GM12875 (cell line): ENCODE measurements at regions not wholly inside any gene's neighbourhood (a gene's known extent, or its start where the extent isn't known, plus 50 kb on each side); places are given as distances from the start of the nearest gene placed in this dataset.

Source experiments
- H3K4me3 ChIP-seq: one replicate; pipeline ENCODE4 v1.5.1; 2011; ENCODE audit warnings: low read depth, low read length, control low read depth
- TF ChIP-seq, protein P1 (sequence below): IDR thresholded peaks from 2 replicates; pipeline ENCODE4 v1.5.1; 2011; ENCODE audit warnings: low read depth, mild to moderate bottlenecking, control low read depth, inconsistent platforms, low read length, moderate library complexity, borderline replicate concordance; ENCODE audit not compliant: insufficient read depth

DNA sequence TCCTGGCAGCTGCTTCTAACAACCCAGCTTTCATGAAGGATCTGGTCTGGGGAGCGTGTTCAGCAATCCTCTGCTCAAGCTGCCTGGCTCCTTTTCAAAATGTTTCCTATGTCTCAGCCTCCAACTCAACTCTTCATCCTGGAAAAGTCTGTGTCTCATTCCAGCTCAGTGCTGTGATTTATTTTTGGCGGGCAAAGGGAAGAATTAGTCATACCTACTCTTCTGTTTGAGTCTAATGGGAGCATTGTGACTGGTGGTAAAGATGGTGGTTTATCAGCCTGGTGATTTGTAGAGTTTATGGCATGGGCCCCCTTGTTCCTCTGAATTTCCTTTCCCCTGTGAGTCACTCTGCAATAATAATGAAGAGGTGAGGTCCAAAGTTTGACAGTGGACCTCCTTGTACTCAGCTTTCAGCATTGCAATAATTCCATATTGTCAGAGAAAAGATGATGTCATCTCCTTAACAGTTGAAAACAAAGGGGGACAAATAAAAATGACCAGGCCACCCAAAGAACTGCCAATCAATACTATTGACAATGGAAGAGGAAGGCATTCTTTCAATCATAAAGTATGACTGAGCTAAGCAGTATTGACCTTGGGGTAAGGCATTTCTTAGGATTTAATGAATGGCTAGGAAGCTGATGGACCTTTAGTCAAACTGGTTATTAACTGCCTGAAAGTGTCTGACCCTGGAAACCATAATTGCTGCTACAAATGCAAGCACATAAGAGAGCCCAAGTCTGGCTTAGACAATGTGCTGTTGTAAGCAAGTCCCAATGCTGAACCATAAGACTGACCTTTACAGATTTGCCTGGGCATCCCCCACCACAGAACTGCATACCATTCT lies 204.7 kb upstream of the MCTP2 start:
- TF ChIP-seq, protein P1, sequence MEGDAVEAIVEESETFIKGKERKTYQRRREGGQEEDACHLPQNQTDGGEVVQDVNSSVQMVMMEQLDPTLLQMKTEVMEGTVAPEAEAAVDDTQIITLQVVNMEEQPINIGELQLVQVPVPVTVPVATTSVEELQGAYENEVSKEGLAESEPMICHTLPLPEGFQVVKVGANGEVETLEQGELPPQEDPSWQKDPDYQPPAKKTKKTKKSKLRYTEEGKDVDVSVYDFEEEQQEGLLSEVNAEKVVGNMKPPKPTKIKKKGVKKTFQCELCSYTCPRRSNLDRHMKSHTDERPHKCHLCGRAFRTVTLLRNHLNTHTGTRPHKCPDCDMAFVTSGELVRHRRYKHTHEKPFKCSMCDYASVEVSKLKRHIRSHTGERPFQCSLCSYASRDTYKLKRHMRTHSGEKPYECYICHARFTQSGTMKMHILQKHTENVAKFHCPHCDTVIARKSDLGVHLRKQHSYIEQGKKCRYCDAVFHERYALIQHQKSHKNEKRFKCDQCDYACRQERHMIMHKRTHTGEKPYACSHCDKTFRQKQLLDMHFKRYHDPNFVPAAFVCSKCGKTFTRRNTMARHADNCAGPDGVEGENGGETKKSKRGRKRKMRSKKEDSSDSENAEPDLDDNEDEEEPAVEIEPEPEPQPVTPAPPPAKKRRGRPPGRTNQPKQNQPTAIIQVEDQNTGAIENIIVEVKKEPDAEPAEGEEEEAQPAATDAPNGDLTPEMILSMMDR = no peak
- H3K4me3 ChIP-seq = no peak overlapping the region

DNA sequence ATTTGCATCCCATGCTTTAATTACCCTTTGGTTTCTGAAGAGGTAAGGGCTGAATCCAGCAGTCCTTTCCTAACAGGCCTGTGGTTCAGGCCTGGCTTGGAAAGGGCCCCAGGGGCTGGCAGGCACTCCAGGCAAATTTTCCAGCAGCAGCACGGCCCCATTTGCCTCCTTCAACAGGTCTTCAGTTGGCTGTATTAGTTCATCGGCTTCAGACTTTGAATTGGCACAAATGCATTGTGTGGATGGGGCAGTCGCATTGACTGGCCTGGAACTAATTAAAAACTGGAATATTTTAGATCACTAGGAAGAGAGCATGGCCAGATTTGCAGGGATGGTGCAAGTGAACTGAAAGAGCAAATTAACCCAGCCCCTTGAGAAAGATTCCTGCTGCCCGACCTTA lies 207.8 kb upstream of the MCTP2 start:
- H3K4me3 ChIP-seq = no peak overlapping the region
- TF ChIP-seq, protein P1 = no peak

DNA sequence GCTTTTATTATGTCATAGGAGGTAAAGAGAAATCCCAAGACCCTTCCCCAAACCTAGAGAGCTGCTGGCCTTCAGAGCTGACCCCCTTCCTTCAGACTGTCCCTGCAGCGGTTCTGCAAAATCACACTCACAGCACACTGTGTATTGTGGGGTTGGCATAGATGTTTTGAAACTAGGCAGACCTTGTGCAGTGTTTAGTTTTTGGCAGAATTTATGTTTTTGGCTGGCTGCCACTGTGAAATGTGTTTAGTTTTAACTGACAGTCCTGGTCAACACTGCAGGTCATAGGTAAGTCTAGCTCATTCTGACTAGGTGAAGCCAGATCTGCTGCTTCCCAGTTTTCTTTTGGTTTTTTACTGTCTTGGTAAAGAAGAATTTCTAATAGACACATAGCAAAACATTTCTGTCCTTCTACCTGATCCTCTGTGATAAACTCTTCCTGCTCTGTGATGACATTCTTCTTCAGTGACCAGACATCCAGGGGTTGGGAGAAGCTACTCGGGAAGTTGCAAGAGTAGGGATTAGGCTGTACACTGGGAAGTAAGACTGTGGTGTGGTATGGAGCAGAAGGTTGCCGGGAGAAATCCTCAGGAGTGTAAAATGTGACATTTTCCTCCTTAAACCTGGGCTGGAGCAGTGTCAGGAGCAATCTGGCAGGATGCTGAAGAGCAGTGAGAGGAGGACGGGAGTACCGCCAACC lies 209.6 kb upstream of the MCTP2 start:
- TF ChIP-seq, protein P1 = no peak
- H3K4me3 ChIP-seq = no peak overlapping the region

DNA sequence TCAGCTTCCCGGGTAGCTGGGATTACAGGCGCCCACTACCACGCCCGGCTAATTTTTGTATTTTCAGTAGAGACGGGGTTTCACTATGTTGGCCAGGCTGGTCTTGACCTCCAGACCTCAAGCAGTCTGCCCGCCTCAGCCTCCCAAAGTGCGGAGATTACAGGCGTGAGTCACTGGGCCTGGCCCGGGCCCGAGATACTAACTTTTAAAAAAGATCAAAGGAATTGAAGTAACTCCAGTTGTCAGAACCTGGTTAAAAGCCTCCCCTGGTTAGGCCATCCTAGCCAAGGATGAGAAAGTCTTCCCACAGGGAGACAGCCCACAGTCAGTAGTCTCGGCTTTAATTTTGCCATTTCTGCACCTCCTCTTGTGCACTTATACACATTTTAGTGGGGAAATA lies 212.3 kb upstream of the MCTP2 start:
- TF ChIP-seq, protein P1 = no peak
- no peak overlapping the region for H3K4me3 ChIP-seq

DNA sequence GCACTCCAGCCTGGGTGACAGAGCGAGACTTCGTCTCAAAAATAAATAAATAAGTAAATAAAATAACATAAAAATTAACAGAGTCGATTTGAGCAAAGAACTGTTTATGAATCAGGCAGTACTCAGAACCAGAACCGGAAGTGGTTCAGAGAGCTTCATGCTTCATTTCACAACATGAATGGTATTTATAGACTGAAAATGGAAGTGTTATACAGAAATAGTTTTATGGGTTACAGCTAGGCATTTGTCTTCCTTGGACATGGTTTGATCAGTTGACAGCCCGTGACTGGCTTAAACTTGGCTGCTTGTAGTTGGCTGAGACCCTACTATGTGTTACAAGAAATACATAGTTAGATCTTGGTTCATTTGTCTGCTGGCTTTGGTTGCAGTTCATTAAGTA lies 216.0 kb upstream of the MCTP2 start:
- TF ChIP-seq, protein P1 = no peak

DNA sequence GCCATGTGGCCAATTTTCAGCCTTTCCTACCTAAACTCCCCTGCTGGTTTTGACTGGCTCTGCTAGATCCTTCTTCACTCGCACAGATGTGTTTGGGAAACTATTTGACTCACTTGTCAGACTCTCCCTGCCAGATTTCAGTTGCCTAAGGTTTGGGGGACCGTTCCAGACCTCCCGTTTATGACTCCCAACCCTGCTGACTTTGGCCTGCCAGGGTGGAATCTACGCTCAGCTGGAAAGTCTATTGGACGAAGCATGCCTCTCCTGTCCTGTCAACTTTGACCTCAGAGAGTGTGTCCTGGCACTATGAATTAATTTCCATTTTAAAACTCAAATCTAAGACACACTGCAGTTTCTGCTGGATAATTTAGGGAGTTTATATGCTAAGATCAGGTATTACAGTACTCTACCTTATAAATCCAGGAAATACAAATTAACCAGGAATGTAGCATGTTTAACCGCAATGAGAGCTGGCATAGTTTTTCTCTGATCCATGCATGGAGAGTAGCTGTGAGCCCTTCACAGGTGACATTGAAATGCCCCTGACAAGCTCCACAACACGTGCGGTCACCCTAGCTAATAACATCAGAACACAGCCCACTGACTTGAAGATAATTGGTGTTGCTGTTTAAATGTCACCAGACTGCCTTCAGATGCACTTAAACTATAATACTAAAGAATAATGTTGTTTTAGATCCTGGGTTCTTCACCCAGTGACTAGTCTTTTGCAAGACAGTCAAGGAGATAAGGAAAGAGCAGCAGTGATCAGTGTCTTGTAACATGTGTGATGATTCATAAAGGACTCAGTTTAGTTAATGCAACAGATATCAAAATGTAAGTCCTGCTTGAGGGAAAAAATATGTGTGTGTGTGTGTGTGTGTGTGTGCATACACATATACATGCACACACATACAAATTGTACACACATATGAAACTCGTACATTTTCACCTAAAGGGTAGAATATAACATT lies 223.0 kb upstream of the MCTP2 start:
- TF ChIP-seq, protein P1 = no peak
- H3K4me3 ChIP-seq = no peak overlapping the region

More for the DNA sequence above, 216.0 kb upstream of the MCTP2 start:
- no peak overlapping the region for H3K4me3 ChIP-seq
